SU-DHL-6 (cell line): ENCODE measurements at regions not wholly inside any gene's neighbourhood (a gene's known extent, or its start where the extent isn't known, plus 50 kb on each side); places are given as distances from the start of the nearest gene placed in this dataset.

Experiments
- CTCF ChIP-seq: fragments of 200-600 bp; sonication (generic); IDR thresholded peaks from one replicate; pipeline ENCODE4 v1.5.1; 2017; ENCODE audit warnings: antibody characterized with exemption, mild to moderate bottlenecking, low read length, moderate library complexity; ENCODE audit not compliant: insufficient read depth, poor library complexity, severe bottlenecking
- EZH2phosphoT487 ChIP-seq: fragments of 200-600 bp; sonication (generic), shearing (Covaris generic); conservative IDR thresholded peaks from 2 replicates; pipeline ENCODE4 v1.6.1; 2018; ENCODE audit warnings: mild to moderate bottlenecking, antibody characterized with exemption, low read length, moderate library complexity, mixed read lengths

- TF ChIP-seq EZH2phosphoT487: no peak
- TF ChIP-seq CTCF: no peak
These were observed 704.8 kb downstream of the ARAP2 start for GRCh38 chr4:35539404-35540055.
